T-helper 2 cell treated with Interferon-gamma antibody and Interleukin-4, amounts not matched to agents 100 ng/mL and 5 ng/mL, for 36 hours (primary cell): ENCODE measurements at regions not wholly inside any gene's neighbourhood (a gene's known extent, or its start where the extent isn't known, plus 50 kb on each side); places are given as distances from the start of the nearest gene placed in this dataset.

Source experiments
- intact Hi-C: fragments of 100-400 bp; cut with micrococcal nuclease; formaldehyde crosslinking; loops from one replicate; pipeline ENCODE4 v1.15.1; 2023

- intact Hi-C loops: no loop called here
Measured at GRCh38 chr2:16261071-16261470, 320.7 kb downstream of the MYCN start.

DNA sequence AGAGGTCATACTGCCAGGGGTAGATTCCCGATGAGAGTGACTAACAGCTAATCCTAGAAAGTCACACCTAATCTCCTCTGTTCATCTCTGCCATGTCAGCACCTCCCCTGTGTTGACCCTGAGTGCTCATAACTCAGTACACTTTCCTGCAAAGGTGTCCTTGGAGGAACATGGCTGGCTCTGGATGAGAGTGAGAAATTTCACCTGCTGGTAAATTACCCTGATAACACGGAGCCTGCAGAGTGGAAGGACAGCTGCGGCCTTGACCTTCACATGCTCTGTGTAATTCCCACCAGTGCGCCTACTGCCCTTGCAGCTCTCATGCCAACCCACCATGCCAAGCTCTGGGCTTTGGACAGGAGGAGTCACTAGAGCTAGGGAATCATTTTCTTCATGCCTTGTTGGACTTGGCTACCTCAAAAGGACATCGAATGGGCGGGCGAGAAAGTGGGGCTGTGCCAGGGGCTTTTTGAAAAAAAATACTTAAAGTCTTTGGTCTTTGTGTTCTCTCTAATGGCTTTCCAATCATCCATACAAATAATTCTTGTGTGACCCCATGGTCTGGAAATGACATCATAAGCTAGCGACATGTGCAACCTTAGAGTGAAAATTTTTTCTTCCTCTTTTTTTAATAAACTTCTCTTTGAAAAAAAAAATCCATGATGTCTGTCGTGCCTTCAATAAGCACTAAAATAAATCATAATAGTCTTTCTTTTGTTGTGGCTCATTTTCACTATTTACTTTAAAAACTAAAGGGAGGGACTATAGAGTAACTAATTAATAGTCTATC, 319.9 kb downstream of the MYCN start:
- intact Hi-C loops: no loop called here

DNA sequence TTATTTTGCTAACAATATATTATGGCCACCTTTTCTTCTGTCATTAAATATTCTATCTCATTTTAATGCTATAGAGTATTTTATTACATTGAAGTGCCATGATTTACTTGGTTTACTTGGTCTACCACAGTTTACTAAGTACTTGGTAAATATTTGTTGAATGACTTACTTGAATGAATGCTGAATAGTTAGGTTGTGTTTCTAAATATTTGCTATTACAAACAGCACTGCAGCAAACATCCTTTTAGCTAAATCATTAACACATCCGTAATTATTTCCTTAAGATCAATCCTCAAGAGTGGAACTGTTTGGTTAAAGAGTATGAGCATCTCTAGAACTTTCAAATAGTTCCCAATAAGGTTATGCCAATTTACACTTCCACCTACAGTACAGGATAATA, 318.7 kb downstream of the MYCN start:
- intact Hi-C loops: no loop called here

DNA sequence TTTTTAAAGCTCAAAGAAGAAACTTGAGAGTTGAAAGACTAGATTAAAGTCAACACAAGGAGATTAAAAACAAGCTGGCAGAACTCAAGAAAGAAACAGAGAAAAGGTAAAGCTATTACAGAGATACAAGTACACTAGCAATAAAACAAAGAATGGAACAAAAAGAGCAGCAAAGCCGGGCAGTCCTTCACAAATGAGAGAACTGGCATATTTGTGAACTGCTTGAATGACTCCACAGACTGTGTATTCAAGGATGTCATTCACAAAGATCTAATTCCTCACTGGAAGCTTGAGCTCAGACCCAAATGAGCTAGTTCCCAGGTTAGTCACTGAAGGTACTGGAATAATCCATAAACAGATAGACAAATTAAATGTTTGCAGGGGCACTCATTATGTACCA, 318.0 kb downstream of the MYCN start:
- intact Hi-C loops: no loop called here

DNA sequence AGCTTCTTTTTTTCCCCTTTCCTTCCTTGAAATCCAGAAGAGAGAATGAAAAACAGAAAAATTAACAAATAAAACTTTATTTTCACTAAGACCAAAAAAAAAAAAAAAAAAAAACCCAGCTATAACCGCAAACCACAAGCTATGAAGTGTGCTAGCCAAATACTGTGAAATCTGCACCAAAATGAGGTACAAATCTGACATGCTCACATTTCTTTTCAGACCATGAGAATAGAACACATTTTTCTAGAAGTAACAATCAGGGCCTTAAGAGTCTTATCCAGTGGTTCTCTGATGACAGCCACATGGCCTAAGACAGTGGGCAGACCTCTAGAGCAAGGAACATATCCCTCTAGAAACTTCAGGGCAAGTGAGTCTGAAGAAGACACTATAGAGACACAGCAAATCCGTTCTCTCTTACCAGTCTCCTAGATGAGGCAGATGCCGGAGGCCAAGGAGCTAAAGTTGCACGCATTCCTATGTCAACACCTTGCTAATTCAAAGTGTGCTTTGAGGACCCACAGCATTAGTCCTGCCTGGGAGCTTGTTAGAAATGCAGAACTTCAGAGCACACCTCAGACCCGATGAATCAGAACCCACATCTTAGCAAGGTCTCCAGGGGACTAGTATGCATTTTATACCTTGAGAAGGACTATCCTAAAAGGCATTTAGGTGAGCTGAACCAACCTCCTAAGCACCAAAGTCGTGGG, 317.1 kb downstream of the MYCN start:
- intact Hi-C loops: no loop called here

DNA sequence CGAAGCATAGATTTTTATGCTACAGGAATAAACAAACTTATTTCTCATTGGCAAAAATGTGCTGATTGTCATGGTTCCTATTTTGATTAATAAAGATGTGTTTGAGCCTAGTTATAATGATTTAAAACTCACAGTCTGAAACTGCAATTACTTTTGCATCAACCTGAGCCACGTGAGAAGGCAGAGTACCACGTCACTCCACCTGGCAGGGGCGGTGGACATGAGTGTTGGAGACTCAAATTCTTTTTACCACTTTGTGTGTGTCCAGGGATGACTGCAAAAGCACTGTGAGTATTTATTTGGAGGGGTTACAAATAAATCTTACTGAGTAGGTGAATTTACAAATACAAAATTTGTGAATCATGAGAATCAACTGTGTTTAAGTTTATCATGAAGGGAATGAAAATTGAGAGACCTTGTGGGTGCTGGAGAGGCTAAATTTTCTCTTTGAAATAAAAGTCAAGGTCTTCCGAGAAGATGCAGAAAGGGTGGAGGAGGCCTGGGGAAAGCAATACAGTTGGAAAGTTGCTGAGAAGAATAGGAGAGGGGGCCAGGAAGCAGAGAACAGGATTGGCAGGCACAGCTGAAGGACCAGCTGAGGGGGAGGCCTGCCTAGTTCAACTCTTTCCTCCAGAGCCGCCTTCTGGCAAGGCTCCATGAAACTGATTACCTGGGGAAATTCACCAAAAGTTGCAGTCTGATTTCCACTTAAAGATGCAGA, 316.4 kb downstream of the MYCN start:
- intact Hi-C loops: no loop called here

- intact Hi-C loops: no loop called here
Measured at GRCh38 chr2:16255120-16255519, 314.8 kb downstream of the MYCN start.

GRCh38 chr2:16254356-16254965, 314.1 kb downstream of the MYCN start:
- intact Hi-C loops: no loop called here

- intact Hi-C loops: no loop called here
Measured at GRCh38 chr2:16253291-16253690, 312.9 kb downstream of the MYCN start.

GRCh38 chr2:16252891-16253290, 312.5 kb downstream of the MYCN start:
- intact Hi-C loops: no loop called here

DNA sequence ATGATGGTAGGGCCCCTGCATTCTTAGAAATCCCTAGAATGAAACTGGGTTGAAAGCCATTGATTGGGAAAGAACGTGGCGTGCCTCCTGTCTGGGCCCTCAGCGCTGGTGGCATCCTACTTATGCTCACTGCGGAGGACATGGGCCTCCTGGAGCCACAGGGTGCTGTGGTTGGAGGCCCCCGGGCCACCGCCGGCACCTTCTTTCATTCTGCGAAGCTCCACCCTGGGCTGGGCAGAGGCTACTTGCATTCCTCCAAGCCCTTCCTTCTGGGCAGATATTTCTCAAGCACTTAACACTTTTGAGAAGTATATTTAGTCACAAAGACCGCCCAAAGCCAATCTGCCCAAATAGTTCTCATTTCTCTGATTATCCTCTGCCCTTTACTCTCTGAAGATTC, 311.9 kb downstream of the MYCN start:
- intact Hi-C loops: no loop called here

DNA sequence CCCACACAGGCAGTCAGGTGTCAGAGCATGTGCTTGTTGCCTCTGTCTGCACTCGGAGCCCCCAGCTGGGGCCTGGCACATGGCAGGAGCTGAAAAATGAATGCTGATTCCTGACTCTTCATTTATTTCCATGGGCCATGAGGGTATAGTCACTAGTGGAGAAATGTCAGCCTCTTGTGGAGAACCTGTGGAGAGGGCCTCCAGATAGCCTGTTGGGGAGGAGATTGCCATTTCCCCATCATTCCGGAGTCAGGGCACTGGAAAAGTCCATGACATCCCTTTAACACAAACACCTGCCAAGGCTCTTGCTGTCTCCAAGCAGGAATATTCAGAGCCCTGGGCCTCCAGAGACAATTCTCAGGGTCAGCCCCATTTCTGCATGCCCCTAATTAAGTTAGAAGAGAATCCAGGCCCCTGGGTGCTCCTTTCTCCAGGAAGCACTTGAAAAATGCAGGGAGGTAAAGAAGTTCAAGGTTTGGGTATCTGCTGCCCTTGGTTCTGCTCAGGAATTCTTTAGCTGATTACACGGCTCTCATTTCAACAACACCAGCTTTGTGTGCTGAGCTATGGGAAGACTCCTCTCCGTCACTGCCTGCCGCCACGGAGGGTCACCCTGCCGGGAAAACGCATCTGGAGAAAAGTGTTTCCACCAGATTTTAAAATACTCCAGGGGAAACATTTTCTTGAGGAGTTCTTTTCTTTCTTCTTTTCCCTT, 311.3 kb downstream of the MYCN start:
- intact Hi-C loops: no loop called here

DNA sequence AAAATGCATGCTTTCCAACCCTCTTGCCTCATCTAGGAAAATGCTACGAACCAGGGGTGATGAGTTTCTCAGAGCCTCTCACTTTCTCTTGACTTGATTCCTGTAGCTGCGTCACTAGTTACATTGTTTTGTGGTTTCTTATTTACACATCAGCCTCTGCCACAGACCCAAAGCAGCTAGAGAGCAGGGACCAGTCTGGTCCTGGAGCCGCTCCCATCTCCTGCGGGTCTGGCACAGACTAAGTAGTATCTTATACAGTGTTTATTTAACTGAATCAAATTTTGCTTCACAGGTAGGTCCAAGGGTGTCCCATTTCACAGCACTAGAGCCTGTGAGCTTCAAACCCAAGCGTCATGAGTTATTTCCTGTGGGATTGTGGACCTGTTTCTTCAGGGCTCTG, 310.5 kb downstream of the MYCN start:
- intact Hi-C loops: no loop called here

GRCh38 chr2:16250466-16250865, 310.1 kb downstream of the MYCN start:
- intact Hi-C loops: no loop called here

DNA sequence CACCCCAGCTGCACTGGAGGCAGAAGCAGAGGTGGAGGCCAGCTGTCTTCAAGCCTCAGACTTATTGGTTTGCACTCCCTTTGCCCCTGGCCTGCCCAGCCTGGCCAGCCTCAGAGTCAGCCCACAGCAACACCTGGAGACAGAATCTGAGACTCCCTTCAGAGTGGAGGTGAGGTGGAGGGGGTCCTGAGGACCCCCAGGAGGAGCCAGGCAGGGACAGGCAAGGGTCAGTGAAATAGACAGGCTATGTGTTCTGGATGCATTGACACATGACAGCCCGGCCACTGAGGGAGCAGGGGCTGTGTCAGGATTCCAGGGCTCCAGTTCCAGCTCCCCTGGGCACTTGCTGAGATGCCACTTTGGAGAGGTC, 309.7 kb downstream of the MYCN start:
- intact Hi-C loops: no loop called here

GRCh38 chr2:16249246-16250055, 309.1 kb downstream of the MYCN start:
- intact Hi-C loops: no loop called here

- intact Hi-C loops: no loop called here
Measured at GRCh38 chr2:16248571-16249105, 308.3 kb downstream of the MYCN start.

DNA sequence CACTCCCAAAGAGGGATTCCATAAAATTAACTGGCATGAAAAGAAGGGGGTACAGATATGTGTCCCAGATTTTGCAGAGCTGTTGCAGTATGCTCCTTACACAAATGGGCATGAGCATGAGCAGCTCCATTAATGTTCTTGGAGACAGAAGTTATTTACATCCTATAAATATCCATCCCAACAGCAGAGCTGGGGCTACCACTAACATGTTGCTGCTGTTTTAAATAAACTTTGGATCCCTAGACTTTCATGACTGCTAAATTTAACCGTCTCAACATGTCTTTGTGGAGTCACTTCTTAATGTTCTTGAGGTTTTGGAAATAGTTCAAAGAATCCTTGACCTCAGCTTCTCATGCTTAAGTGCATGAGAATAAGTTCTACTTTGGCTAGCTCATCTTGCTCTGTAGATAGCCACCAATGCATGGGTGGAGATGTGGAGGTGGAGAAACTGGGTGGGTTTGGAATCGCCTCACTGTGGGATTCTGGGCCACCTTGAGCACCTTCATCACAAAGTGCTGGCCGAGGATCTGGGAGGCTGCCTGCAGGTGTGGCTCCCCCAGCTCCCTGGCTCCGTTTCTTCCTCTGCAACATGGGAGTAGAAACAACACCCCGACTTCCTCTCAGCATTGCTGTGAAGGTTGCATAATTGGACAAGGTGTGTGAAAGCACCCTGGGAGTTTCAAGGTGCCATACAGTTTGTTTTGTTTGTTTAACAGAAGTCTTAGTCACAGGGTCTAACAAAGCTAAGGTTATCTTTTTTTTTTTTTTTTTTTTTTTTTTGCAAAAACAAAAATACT, 307.2 kb downstream of the MYCN start:
- intact Hi-C loops: no loop called here

- intact Hi-C loops: no loop called here
Measured at GRCh38 chr2:16246911-16247310, 306.6 kb downstream of the MYCN start.
